ENCODE measurements at regions not wholly inside any gene's neighbourhood (a gene's known extent, or its start where the extent isn't known, plus 50 kb on each side); places are given as distances from the start of the nearest gene placed in this dataset.
"Not testable (repeated sequence)": the region's sequence is repeated elsewhere in the genome, so short reads cannot be mapped to it uniquely, and the experiment has no call there.

GRCh38 chr5:106658150-106658549, 1012.6 kb downstream of the EFNA5 start:
- no peak for DNase-seq

DNA sequence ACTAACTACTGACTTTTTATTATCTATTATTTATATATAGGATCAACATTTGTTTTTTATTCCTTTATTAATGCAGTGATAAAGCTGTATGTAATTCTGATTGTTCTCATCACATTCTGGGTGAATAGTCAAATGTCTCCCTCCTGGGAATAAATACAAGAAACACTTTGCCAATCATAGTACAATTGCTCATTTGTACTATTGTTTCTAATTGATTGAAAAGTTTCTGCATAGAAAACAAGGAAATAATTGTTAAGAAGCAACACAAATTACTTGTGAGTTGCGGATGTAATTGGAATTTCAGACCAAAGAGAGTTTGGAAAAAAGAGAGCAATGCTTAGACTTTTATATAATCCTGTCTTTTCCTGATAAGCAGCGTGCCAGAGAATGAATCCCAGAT, 1013.9 kb downstream of the EFNA5 start:
- DNase-seq, result no peak

DNA sequence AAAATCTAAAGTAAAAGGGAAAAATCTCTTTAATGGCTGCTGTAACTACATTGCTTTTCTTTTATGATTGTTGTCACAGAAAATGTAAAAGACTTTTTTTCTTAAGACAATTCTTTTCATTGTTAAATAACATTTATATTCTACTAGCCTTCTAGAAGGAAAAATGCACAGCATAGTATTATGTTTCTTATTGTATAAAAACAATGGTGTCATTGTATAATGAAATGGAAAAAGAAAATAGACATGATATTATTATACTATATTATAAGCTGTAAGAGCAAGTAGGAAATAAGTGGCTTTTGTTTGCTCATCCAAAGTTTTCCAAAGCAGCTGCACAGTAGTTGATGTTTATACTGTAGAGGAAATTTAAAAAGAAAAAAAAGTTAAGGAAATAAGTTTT, 1021.7 kb downstream of the EFNA5 start:
- no peak for DNase-seq

DNA sequence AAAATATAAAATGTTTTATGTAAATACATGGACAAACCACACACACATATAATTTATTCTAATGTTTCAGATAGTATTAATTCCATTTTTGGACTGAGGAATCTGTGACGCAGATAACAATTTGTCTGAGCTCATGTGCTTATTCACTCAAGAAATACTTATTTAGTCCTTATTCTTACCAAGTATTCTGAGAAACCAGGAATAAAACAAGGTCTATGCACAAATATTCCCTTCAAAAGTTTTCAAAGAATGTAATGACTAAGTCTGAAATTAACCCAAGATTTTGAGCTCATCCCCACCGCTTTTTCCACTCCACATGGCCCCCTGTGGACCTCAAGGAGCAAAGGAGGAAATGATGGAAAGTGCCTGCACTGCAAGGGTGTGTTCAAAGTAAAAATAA, 1022.3 kb downstream of the EFNA5 start:
- DNase-seq, result no peak

DNA sequence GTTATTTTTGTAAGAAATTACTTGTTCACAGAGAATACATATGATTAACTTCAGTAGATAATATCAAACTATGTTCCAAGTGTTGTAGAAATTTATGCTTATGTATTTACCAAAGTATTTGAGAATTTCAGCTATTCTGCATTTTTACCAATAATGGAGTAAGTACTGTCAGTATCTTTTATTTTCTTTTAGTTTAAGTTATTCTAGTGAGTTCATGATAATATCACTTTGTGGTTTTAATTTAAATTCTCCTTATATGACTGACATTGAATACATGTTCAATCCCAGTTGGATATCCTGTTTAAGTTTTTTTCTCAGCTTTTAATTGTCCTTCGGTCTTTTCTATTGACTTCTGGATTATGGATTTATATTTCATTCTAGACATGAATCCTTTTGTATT, 1024.6 kb downstream of the EFNA5 start:
- no peak for DNase-seq

DNA sequence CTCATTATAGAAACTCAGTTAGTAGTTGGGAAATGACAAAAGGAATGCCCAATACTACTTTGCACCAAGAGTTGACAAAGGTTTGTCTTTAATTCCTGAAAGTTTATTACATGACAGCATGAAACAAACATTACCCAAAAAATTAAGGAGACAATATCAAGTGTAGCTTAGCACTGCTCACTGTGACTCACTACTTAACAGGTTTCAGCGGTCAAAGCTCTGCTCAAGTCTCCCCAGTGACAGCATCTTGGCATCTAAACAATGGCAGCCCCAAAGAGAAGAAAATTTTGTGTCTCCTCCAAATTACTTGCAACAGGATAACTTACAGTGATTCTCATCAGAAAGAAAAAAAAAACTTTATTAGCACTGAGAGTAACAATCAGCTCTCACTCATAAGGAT, 1030.2 kb downstream of the EFNA5 start:
- no peak for DNase-seq

DNA sequence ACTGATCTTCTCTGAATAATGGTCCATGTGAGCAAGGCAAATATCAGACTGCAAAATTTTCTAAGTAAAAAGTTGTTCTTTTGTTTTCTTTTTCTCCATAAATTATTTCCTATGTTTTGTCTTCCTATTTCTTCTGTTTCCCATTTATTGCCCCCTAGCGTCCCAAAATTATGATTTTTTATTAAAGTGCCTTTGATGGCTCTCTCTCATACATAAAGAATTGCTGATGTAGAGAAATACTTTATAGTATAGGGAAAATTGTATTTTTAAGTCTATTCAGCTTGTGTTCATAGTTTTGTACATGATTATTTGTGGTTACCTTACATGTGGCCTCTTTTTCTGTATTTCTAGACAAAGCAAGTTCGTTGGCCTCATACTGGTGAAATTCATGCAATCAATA, 1031.2 kb downstream of the EFNA5 start:
- no peak for DNase-seq

- DNase-seq, result no peak
Observed at GRCh38 chr5:106637275-106637674, 1033.5 kb downstream of the EFNA5 start.

DNA sequence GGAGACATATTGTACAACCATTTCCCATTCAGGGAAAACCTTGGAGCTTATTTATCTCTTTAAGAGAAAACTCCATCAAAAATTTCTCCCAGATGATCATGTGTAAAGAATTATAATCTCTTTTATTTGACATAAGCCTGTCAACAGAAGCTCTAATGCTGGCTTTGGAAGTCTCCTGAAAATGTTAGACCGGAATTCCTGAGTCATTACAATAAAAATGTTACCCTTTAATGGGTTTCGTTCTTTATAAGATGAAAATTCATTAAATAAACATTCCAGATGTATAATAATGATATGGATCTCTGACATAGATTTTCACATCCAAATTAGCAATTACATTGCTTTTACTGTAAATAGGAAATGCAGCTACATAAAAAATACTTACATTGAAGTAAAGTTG, 1036.4 kb downstream of the EFNA5 start:
- no peak for DNase-seq

- DNase-seq, result no peak
Observed at GRCh38 chr5:106633825-106634224, 1036.9 kb downstream of the EFNA5 start.

GRCh38 chr5:106628456-106628855, 1042.3 kb downstream of the EFNA5 start:
- DNase-seq, result not testable (repeated sequence)

DNA sequence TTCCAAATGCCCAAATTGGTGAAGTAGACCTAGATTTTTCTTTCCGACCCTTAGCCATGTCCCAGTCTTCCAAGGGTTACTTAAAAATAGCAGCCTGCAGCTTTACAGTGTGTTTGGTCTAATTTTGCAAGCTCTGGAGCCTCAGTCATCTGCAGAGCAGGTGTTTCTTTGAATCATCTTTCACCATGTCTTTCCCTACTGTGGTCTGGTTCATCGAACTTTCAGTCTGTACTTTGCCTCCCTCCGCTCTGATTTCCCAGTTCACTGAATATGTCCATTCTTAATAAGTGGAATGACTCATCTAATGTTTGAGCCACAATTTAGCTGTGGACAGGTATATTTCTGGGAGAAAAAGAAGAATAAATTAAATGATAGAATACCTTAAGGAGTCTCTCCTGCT, 1060.7 kb downstream of the EFNA5 start:
- no peak for DNase-seq

GRCh38 chr5:106601620-106602019, 1069.1 kb downstream of the EFNA5 start:
- no peak for DNase-seq

- DNase-seq, result no peak
Observed at GRCh38 chr5:106600803-106601202, 1069.9 kb downstream of the EFNA5 start.

DNA sequence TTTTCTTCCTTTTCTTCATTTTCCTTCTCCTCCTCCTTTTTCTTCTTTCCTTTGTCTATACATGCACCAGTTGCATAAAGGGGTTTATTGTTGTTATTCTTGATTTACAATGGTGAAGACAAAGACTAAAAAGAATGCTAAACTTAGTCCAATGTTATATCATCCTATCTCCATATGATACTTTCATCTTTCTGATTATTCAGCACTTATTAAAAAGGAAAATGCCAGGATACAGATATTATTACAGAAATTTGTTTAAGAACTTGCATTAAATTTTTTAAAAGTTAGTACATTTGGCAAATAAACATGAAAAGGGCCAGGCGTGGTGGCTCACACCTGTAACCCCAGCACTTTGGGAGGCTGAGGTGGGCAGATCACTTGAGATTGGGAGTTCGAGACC, 1074.9 kb downstream of the EFNA5 start:
- no peak for DNase-seq

- no peak for DNase-seq
Observed at GRCh38 chr5:106584268-106584667, 1086.5 kb downstream of the EFNA5 start.

- no peak for DNase-seq
Observed at GRCh38 chr5:106578736-106579135, 1092.0 kb downstream of the EFNA5 start.

DNA sequence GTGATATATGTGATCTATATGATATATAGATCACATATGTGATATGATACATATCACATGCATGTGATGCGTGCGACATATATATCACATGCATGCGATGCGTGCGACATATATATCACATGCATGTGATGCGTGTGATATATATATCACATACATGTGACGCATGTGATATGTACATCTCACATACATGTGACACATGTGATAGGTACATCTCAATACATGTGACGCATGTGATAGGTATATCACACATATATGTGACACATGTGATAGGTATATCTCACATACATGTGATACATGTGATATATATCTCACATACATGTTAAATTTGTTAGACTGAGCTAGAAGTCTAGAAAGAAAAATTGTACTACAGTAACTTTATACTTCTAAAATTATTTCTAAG, 1095.9 kb downstream of the EFNA5 start:
- DNase-seq, result no peak

DNA sequence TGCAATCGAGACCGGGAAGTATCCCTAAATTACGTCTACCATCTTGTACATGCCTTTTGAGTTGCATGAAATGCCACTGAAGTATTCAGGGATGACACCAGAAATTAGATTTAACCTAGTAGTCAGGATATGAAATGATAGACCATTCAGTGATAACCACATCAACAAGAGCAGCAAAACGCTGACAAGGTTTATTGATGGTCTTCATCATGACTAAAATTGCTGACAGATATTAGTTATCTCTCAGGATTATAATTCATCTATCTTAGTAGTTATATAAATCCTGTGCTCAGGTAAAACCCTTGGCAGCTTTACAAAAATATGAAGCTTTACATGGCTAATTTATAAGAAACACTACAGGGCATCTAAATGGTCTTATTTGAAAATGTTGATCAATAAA, 1104.7 kb downstream of the EFNA5 start:
- DNase-seq, result no peak

DNA sequence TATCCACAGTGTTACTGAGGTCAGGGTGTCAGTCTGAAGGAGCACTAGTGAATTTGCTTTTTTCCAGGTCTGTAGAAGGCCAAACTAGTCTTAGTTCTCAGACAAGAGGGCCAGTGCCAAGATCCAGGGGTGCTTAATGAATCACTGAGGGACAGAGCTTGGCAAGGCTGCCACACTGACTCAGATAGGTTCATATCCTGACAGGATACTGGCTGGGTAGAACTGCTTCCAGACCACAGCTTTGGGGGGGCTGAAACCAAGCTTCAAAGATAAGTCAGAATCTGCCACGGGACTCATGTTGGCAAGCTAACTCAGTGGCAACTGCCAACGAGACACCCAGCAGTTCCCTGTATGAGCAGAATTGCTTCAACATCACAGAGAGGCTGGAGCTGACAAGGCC, 1125.4 kb downstream of the EFNA5 start:
- no peak for DNase-seq

DNA sequence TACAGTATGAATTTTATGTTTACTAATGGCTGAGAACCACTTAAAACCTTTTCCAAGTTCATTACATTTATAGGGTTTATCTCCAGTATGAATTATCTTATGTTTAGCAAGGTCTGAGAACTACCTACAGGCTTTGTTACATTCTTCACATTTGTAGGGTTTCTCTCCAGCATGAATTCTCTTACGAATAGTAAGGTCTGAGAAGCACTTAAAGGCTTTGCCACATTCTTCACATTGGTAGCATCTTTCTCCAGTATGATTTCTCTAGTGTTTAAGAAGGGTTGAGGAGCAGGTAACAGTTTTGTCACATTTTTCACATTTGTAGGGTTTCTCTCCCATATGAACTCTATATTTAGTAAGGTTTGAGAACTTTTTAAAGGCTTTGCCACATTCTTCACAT, 1127.4 kb downstream of the EFNA5 start:
- no peak for DNase-seq

DNA sequence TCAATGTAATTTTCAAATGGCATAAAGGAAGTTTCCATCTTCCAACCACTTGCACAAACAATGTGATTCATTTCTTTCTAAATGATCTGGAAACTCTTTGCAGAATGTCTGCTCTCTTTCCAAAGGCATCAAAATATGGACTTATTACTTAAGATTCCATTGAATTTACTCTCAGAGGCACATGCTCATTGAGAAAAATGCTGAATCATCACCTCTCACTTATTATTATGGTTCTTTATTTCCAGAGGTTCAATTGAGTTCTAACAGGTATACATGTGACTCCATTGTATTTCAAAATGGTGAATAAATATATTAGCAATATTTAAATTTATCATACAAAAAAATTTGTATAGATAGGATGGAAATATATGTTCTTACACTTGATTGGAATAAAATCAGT, 1140.6 kb downstream of the EFNA5 start:
- no peak for DNase-seq

GRCh38 chr5:106525438-106525837, 1145.3 kb downstream of the EFNA5 start:
- DNase-seq, result no peak

- DNase-seq, result no peak
Observed at GRCh38 chr5:106523852-106524251, 1146.9 kb downstream of the EFNA5 start.

DNA sequence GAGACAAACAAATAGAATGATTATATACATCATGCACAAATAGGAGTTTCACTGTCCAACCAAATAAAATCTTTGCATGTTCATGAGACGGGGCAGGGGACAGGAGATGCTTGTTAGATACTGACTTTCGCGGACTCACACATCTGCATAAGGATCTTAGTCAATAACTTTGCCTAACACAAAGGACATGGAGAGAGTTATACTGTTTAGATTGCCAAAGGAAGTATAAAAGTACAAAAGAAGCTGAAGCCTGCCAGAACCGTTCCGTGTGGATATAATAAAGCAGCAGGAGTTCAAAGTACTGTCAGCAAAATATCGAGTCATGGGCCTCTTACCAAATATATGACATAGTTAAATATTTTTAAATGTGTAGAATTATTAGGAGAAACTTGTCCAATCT, 1148.4 kb downstream of the EFNA5 start:
- DNase-seq, result no peak

- no peak for DNase-seq
Observed at GRCh38 chr5:106521701-106522100, 1149.0 kb downstream of the EFNA5 start.
